Fibroblast of upper back skin (primary cell): ENCODE measurements at regions not wholly inside any gene's neighbourhood (a gene's known extent, or its start where the extent isn't known, plus 50 kb on each side); places are given as distances from the start of the nearest gene placed in this dataset.

Source experiments
- DNase-seq: peaks from one replicate; pipeline ENCODE4 v3.0.0-alpha.2; 2013

GRCh38 chr2:66691031-66691965, 256.4 kb downstream of the MEIS1 start:
- DNase-seq: peak; percentile 60

- no peak for DNase-seq
These were observed 257.7 kb downstream of the MEIS1 start for GRCh38 chr2:66692521-66693054.

- DNase-seq: no peak
These were observed 258.4 kb downstream of the MEIS1 start for GRCh38 chr2:66693076-66693965.

GRCh38 chr2:66694087-66694860, 259.3 kb downstream of the MEIS1 start:
- DNase-seq: no peak

GRCh38 chr2:66695226-66695735, 260.4 kb downstream of the MEIS1 start:
- DNase-seq: no peak

- no peak for DNase-seq
These were observed 261.4 kb downstream of the MEIS1 start for GRCh38 chr2:66696374-66696773.

GRCh38 chr2:66696886-66697285, 262.0 kb downstream of the MEIS1 start:
- no peak for DNase-seq

GRCh38 chr2:66697366-66697765, 262.4 kb downstream of the MEIS1 start:
- no peak for DNase-seq

- DNase-seq: no peak
These were observed 263.2 kb downstream of the MEIS1 start for GRCh38 chr2:66698091-66698490.

- no peak for DNase-seq
These were observed 263.8 kb downstream of the MEIS1 start for GRCh38 chr2:66698576-66699239.

- no peak for DNase-seq
These were observed 264.5 kb downstream of the MEIS1 start for GRCh38 chr2:66699416-66699792.

GRCh38 chr2:66699793-66700676, 265.1 kb downstream of the MEIS1 start:
- DNase-seq: no peak

GRCh38 chr2:66700677-66701066, 265.7 kb downstream of the MEIS1 start:
- DNase-seq: no peak

GRCh38 chr2:66701251-66701650, 266.3 kb downstream of the MEIS1 start:
- no peak for DNase-seq

GRCh38 chr2:66701656-66702055, 266.7 kb downstream of the MEIS1 start:
- no peak for DNase-seq

GRCh38 chr2:66702301-66702700, 267.4 kb downstream of the MEIS1 start:
- DNase-seq: no peak

GRCh38 chr2:66704786-66705185, 269.9 kb downstream of the MEIS1 start:
- DNase-seq: no peak

GRCh38 chr2:66714610-66715009, 279.7 kb downstream of the MEIS1 start:
- peak; percentile 88 for DNase-seq

GRCh38 chr2:66717218-66717905, 282.4 kb downstream of the MEIS1 start:
- peak; percentile 84 for DNase-seq

GRCh38 chr2:66717973-66718372, 283.0 kb downstream of the MEIS1 start:
- DNase-seq: no peak
